Duodenal mucosa (tissue), 2 donors: ENCODE measurements at regions not wholly inside any gene's neighbourhood (a gene's known extent, or its start where the extent isn't known, plus 50 kb on each side); places are given as distances from the start of the nearest gene placed in this dataset.

Experiments
- H3K27ac ChIP-seq: one replicate; pipeline ENCODE4 v1.7.0; 2013; ENCODE audit warnings: low read depth, low read length
- H3K27me3 ChIP-seq, 2 donors: one replicate each; pipeline ENCODE4 v1.7.0; 2013; ENCODE audit warnings: low read length in 2 of 2, control low read depth in 1 of 2; ENCODE audit not compliant: insufficient read depth in 2 of 2, control insufficient read depth in 1 of 2
- H3K36me3 ChIP-seq, 2 donors: one replicate each; pipeline ENCODE4 v1.7.0; 2013; ENCODE audit warnings: low read length in 2 of 2, control low read depth in 1 of 2; ENCODE audit not compliant: insufficient read depth in 2 of 2, control insufficient read depth in 1 of 2
- H3K4me1 ChIP-seq, 2 donors: one replicate each; pipeline ENCODE4 v1.7.0; 2013; ENCODE audit warnings: low read length in 2 of 2, control low read depth in 1 of 2; ENCODE audit not compliant: insufficient read depth in 2 of 2, control insufficient read depth in 1 of 2
- H3K4me3 ChIP-seq, 2 donors: one replicate each; pipeline ENCODE4 v1.7.0; 2013; ENCODE audit warnings: low read length in 2 of 2, low read depth in 1 of 2
- H3K9ac ChIP-seq, 2 donors: one replicate each; pipeline ENCODE4 v1.7.0; 2013; ENCODE audit warnings: low read length in 2 of 2, low read depth in 1 of 2
- H3K9me3 ChIP-seq, 2 donors: one replicate each; pipeline ENCODE4 v1.7.0; 2013; ENCODE audit warnings: low read length in 2 of 2, control low read depth in 1 of 2; ENCODE audit not compliant: control insufficient read depth in 1 of 2

GRCh38 chr1:229875086-229875485 lies 192.0 kb upstream of the GALNT2 start:
- Histone ChIP-seq H3K9me3 (no peaks in the 10 kb centered on the region), H3K27me3 (peaks cover 4% of the 10 kb centered on the region in 2 donors), H3K9ac (no peak overlapping the region), H3K4me3 (no peak overlapping the region), H3K4me1 (no peaks in the 10 kb centered on the region), H3K36me3 (no peaks in the 10 kb centered on the region), H3K27ac (no peak overlapping the region)

GRCh38 chr1:229879746-229880145 lies 187.3 kb upstream of the GALNT2 start:
- Histone ChIP-seq H3K4me3 (no peak overlapping the region), H3K9me3 (no peaks in the 10 kb centered on the region), H3K27ac (no peak overlapping the region), H3K36me3 (no peaks in the 10 kb centered on the region), H3K9ac (no peak overlapping the region), H3K4me1 (no peaks in the 10 kb centered on the region), H3K27me3 (peaks cover 0 to 4% of the 10 kb centered on the region in 2 donors)

GRCh38 chr1:229880271-229881170 lies 186.5 kb upstream of the GALNT2 start:
- no peaks in the 10 kb centered on the region for H3K4me1 ChIP-seq
- no peak overlapping the region for H3K27ac ChIP-seq
- H3K9me3 ChIP-seq: no peaks in the 10 kb centered on the region
- H3K9ac ChIP-seq: no peak overlapping the region
- no peak overlapping the region for H3K4me3 ChIP-seq
- no peaks in the 10 kb centered on the region for H3K36me3 ChIP-seq
- peaks cover 0 to 4% of the 10 kb centered on the region in 2 donors for H3K27me3 ChIP-seq

- Histone ChIP-seq H3K27me3 (peaks cover 0 to 4% of the 10 kb centered on the region in 2 donors), H3K4me3 (no peak overlapping the region), H3K36me3 (no peaks in the 10 kb centered on the region), H3K9ac (no peak overlapping the region), H3K9me3 (no peaks in the 10 kb centered on the region), H3K4me1 (no peaks in the 10 kb centered on the region), H3K27ac (no peak overlapping the region)
Observed at GRCh38 chr1:229882621-229883020, 184.4 kb upstream of the GALNT2 start.

GRCh38 chr1:229883504-229884200 lies 183.4 kb upstream of the GALNT2 start:
- Histone ChIP-seq H3K9me3 (no peaks in the 10 kb centered on the region), H3K27me3 (peaks cover 0 to 2% of the 10 kb centered on the region in 2 donors), H3K4me1 (no peaks in the 10 kb centered on the region), H3K27ac (no peak overlapping the region), H3K9ac (no peak overlapping the region), H3K36me3 (no peaks in the 10 kb centered on the region), H3K4me3 (no peak overlapping the region)

- no peak overlapping the region for H3K4me3 ChIP-seq
Observed at GRCh38 chr1:229884765-229885164, 182.3 kb upstream of the GALNT2 start.

GRCh38 chr1:229885568-229886495 lies 181.2 kb upstream of the GALNT2 start:
- Histone ChIP-seq H3K36me3 (no peaks in the 10 kb centered on the region), H3K27ac (no peak overlapping the region), H3K4me3 (no peak overlapping the region), H3K4me1 (no peaks in the 10 kb centered on the region), H3K9ac (no peak overlapping the region), H3K9me3 (no peaks in the 10 kb centered on the region), H3K27me3 (no peaks in the 10 kb centered on the region)

More at GRCh38 chr1:229884765-229885164, 182.3 kb upstream of the GALNT2 start:
- no peak overlapping the region for H3K27ac ChIP-seq
- no peaks in the 10 kb centered on the region for H3K9me3 ChIP-seq
- no peaks in the 10 kb centered on the region for H3K36me3 ChIP-seq
- H3K4me1 ChIP-seq: no peaks in the 10 kb centered on the region
- no peaks in the 10 kb centered on the region for H3K27me3 ChIP-seq
- H3K9ac ChIP-seq: no peak overlapping the region

GRCh38 chr1:229886636-229887035 lies 180.4 kb upstream of the GALNT2 start:
- Histone ChIP-seq H3K27me3 (no peaks in the 10 kb centered on the region), H3K27ac (no peak overlapping the region), H3K4me1 (no peaks in the 10 kb centered on the region), H3K4me3 (no peak overlapping the region), H3K9ac (no peak overlapping the region), H3K9me3 (no peaks in the 10 kb centered on the region), H3K36me3 (no peaks in the 10 kb centered on the region)

- Histone ChIP-seq H3K36me3 (no peaks in the 10 kb centered on the region), H3K9me3 (no peaks in the 10 kb centered on the region), H3K4me3 (no peak overlapping the region), H3K27me3 (no peaks in the 10 kb centered on the region), H3K4me1 (no peaks in the 10 kb centered on the region), H3K9ac (no peak overlapping the region), H3K27ac (no peak overlapping the region)
Observed at GRCh38 chr1:229887043-229887822, 179.8 kb upstream of the GALNT2 start.
